Neural cell (in vitro differentiated cells): ENCODE measurements at regions not wholly inside any gene's neighbourhood (a gene's known extent, or its start where the extent isn't known, plus 50 kb on each side); places are given as distances from the start of the nearest gene placed in this dataset.

Experiments
- H2AFZ ChIP-seq: fragments of 200-600, 300-800 bp; sonication (generic), shearing (Covaris generic); 2 replicates; pipeline ENCODE4 v1.6.0; 2014; ENCODE audit warnings: low read depth, mild to moderate bottlenecking, antibody characterized with exemption, low read length, moderate library complexity
- H3F3A ChIP-seq: fragments of 200-600 bp; shearing (Covaris generic); 2 replicates; pipeline ENCODE4 v1.6.1; 2016; ENCODE audit warnings: mild to moderate bottlenecking, moderate library complexity, mixed read lengths, antibody characterized with exemption, low read length; ENCODE audit not compliant: insufficient read depth, poor library complexity, severe bottlenecking
- H3K27ac ChIP-seq: fragments of 200-600, 300-800 bp; sonication (generic), shearing (Covaris generic); 2 replicates; pipeline ENCODE4 v1.5.1; 2014; ENCODE audit warnings: mild to moderate bottlenecking, low read length, moderate library complexity
- H3K27me3 ChIP-seq: fragments of 300-800, 200-600 bp; sonication (generic), shearing (Covaris generic); 2 replicates; pipeline ENCODE4 v1.6.0; 2014; ENCODE audit warnings: mild to moderate bottlenecking, low read depth, low read length, moderate library complexity; ENCODE audit not compliant: insufficient read depth
- H3K36me3 ChIP-seq: fragments of 300-800, 200-600 bp; sonication (generic), shearing (Covaris generic); 2 replicates; pipeline ENCODE4 v1.5.1; 2014; ENCODE audit warnings: mild to moderate bottlenecking, antibody characterized with exemption, low read length, moderate library complexity; ENCODE audit not compliant: insufficient read depth
- H3K4me2 ChIP-seq: fragments of 300-800, 200-600 bp; sonication (generic), shearing (Covaris generic); 2 replicates; pipeline ENCODE4 v1.6.0; 2014; ENCODE audit warnings: mild to moderate bottlenecking, low read length
- H3K4me3 ChIP-seq: fragments of 300-800, 200-600 bp; sonication (generic), shearing (Covaris generic); 2 replicates; pipeline ENCODE4 v1.5.1; 2014; ENCODE audit warnings: mild to moderate bottlenecking, low read length, moderate library complexity
- H3K79me2 ChIP-seq: fragments of 200-600 bp; shearing (Covaris generic); replicated peaks from 2 replicates; pipeline ENCODE4 v1.6.0; 2014; ENCODE audit warnings: mild to moderate bottlenecking, low read length, moderate library complexity; ENCODE audit not compliant: insufficient read depth
- H3K9ac ChIP-seq: fragments of 300-800, 200-600 bp; sonication (generic), shearing (Covaris generic); 2 replicates; pipeline ENCODE4 v1.6.1; 2016; ENCODE audit warnings: mild to moderate bottlenecking, low read length, mixed read lengths
- H3K9me2 ChIP-seq: fragments of 200-600 bp; shearing (Covaris generic); 2 replicates; pipeline ENCODE4 v1.6.1; 2016; ENCODE audit warnings: mild to moderate bottlenecking, low read length, mixed read lengths; ENCODE audit not compliant: insufficient read depth
- H3K9me3 ChIP-seq: fragments of 200-600, 300-800 bp; sonication (generic), shearing (Covaris generic); 2 replicates; pipeline ENCODE4 v1.6.1; 2016; ENCODE audit warnings: mild to moderate bottlenecking, mixed run types, low read length, moderate library complexity, mixed read lengths
- H4K20me1 ChIP-seq: fragments of 200-600 bp; shearing (Covaris generic); 2 replicates; pipeline ENCODE4 v1.6.1; 2016; ENCODE audit warnings: mild to moderate bottlenecking, mixed run types; ENCODE audit not compliant: insufficient read depth
- CTCF ChIP-seq: fragments of 450-650 bp; IDR thresholded peaks from 2 replicates; pipeline ENCODE4 v1.5.1; 2014; ENCODE audit warnings: antibody characterized with exemption, mild to moderate bottlenecking, moderate library complexity; ENCODE audit not compliant: poor library complexity, severe bottlenecking
- EP300 ChIP-seq: fragments of 450-650 bp; conservative IDR thresholded peaks from 2 replicates; pipeline ENCODE4 v1.6.1; 2014; ENCODE audit warnings: antibody characterized with exemption, mild to moderate bottlenecking, moderate library complexity; ENCODE audit not compliant: poor library complexity, severe bottlenecking
- EZH2 ChIP-seq: fragments of 200-600, 300-800 bp; shearing (Covaris generic), sonication (generic); IDR thresholded peaks from 2 replicates; pipeline ENCODE4 v1.6.1; 2014; ENCODE audit warnings: antibody characterized with exemption, low read length, borderline replicate concordance, mild to moderate bottlenecking; ENCODE audit not compliant: insufficient read depth, poor library complexity, severe bottlenecking
- MXI1 ChIP-seq: fragments of 450-650 bp; conservative IDR thresholded peaks from 2 replicates; pipeline ENCODE4 v1.6.1; 2014; ENCODE audit warnings: antibody characterized with exemption, mild to moderate bottlenecking; ENCODE audit not compliant: poor library complexity, severe bottlenecking
- POLR2AphosphoS5 ChIP-seq: IDR thresholded peaks from 2 replicates; pipeline ENCODE4 v1.6.1; 2012
- RAD21 ChIP-seq: fragments of 450-650 bp; conservative IDR thresholded peaks from 2 replicates; pipeline ENCODE4 v1.6.1; 2014; ENCODE audit warnings: antibody characterized with exemption, mild to moderate bottlenecking, moderate library complexity
- REST ChIP-seq: IDR thresholded peaks from 2 replicates; pipeline ENCODE4 v1.6.1; 2012; ENCODE audit warnings: borderline replicate concordance
- SMC3 ChIP-seq: fragments of 450-650 bp; conservative IDR thresholded peaks from 2 replicates; pipeline ENCODE4 v1.6.1; 2014; ENCODE audit warnings: antibody characterized with exemption, mild to moderate bottlenecking, moderate library complexity; ENCODE audit not compliant: poor library complexity
- TAF1 ChIP-seq: IDR thresholded peaks from 2 replicates; pipeline ENCODE4 v1.6.1; 2012; ENCODE audit warnings: low read depth

- H2AFZ ChIP-seq = no peak overlapping the region
- no peaks in the 10 kb centered on the region for H3K9me2 ChIP-seq
- H3K4me2 ChIP-seq = no peak overlapping the region
Observed at GRCh38 chr6:137625808-137626207, 131.6 kb upstream of the OLIG3 start.

GRCh38 chr6:137630666-137631065 is 136.5 kb upstream of the OLIG3 start:
- Histone ChIP-seq H3K27ac (no peak overlapping the region), H4K20me1 (no peaks in the 10 kb centered on the region), H3K4me3 (no peak overlapping the region), H3K9me3 (no peaks in the 10 kb centered on the region), H3K9me2 (no peaks in the 10 kb centered on the region), H3F3A (no peaks in the 10 kb centered on the region), H3K79me2 (no peaks in the 10 kb centered on the region), H3K27me3 (no peaks in the 10 kb centered on the region), H3K9ac (no peak overlapping the region), H3K4me2 (no peak overlapping the region), H3K36me3 (no peaks in the 10 kb centered on the region), H2AFZ (no peak overlapping the region)
- no peak for TF ChIP-seq EP300
- no peak for TF ChIP-seq MXI1
- no peak for TF ChIP-seq POLR2AphosphoS5
- TF ChIP-seq REST = no peak
- no peak for TF ChIP-seq SMC3
- TF ChIP-seq CTCF = no peak
- TF ChIP-seq RAD21 = no peak
- TF ChIP-seq EZH2 = no peak
- TF ChIP-seq TAF1 = no peak

More at GRCh38 chr6:137625808-137626207, 131.6 kb upstream of the OLIG3 start:
- Histone ChIP-seq H3K27ac (no peak overlapping the region), H3K79me2 (no peaks in the 10 kb centered on the region), H3K36me3 (no peaks in the 10 kb centered on the region), H3K4me3 (no peak overlapping the region), H4K20me1 (no peaks in the 10 kb centered on the region), H3K9me3 (no peaks in the 10 kb centered on the region), H3F3A (no peaks in the 10 kb centered on the region), H3K27me3 (no peaks in the 10 kb centered on the region), H3K9ac (no peak overlapping the region)
- no peak for TF ChIP-seq RAD21
- no peak for TF ChIP-seq SMC3
- no peak for TF ChIP-seq EP300
- TF ChIP-seq POLR2AphosphoS5 = no peak
- TF ChIP-seq EZH2 = no peak
- no peak for TF ChIP-seq MXI1
